ENCODE measurements at regions not wholly inside any gene's neighbourhood (a gene's known extent, or its start where the extent isn't known, plus 50 kb on each side); places are given as distances from the start of the nearest gene placed in this dataset.

GRCh38 chr1:112263453-112263852 lies 132.6 kb upstream of the CTTNBP2NL start (continued):
- no peak for TF ChIP-seq MEF2A (IDR thresholded peaks at IDR 0.05; ENCODE audit: insufficient read depth, low read depth, low read length)

GRCh38 chr1:112264010-112264409 lies 132.0 kb upstream of the CTTNBP2NL start:
- BruUV-seq (replicated peaks), result no TSS peak
- no peak for FAIRE-seq

GRCh38 chr1:112264553-112264952 lies 131.5 kb upstream of the CTTNBP2NL start:
- DNase-seq (ENCODE audit: low read depth, low spot score) (no peak), FAIRE-seq (no peak), ATAC-seq (no peak)
- no peak overlapping the region for H2AFZ ChIP-seq (ENCODE audit: control insufficient read depth, low read depth, low read length)
- H3K36me3 ChIP-seq (ENCODE audit: control insufficient read depth in 2 of 2, insufficient read depth in 2 of 2, low read length in 1 of 2), result no peaks in the 10 kb centered on the region
- SMC1A ChIA-PET (ENCODE audit: uncharacterized antibody, unreplicated experiment), result no interaction called here
- H3K4me1 ChIP-seq (ENCODE audit: control insufficient read depth, insufficient read depth, low read length), result no peaks in the 10 kb centered on the region
- RAD21 ChIA-PET (ENCODE audit: unreplicated experiment), result no interaction called here
- no peak overlapping the region for H3K9ac ChIP-seq (ENCODE audit: control insufficient read depth, insufficient read depth, low read length)
- in situ Hi-C loops (cut with MboI), result no loop called here
- 36% methylated on average over 2 of the region's 2 CpGs for WGBS (ENCODE audit: insufficient coverage, insufficient replicate concordance, low lambda C conversion rate, missing lambda C conversion rate)
- intact Hi-C loops (cut with micrococcal nuclease; ENCODE audit: unreplicated experiment), result no loop called here
- TF ChIP-seq BMI1 (IDR thresholded peaks at IDR 0.05; ENCODE audit: borderline replicate concordance) (no peak), KAT2A (conservative IDR thresholded peaks at IDR 0.05; ENCODE audit: control insufficient read depth, low read depth, low read length) (no peak), RB1 (IDR thresholded peaks at IDR 0.05; ENCODE audit: borderline replicate concordance) (no peak), ZBTB11 (CRISPR knock-in tag; IDR thresholded peaks at IDR 0.05) (no peak), NFYB (IDR thresholded peaks at IDR 0.05; ENCODE audit: insufficient read depth, low read depth, low read length) (no peak), ZBED1 (IDR thresholded peaks at IDR 0.05; ENCODE audit: borderline replicate concordance) (no peak)
- H3K9me3 ChIP-seq (replicated peaks; ENCODE audit: control insufficient read depth, insufficient read depth, low read length), result no peaks in the 10 kb centered on the region
- CTCF ChIA-PET, result no interaction called here
- H4K20me1 ChIP-seq (ENCODE audit: control insufficient read depth, insufficient read depth), result no peaks in the 10 kb centered on the region
- H3K79me2 ChIP-seq (ENCODE audit: control insufficient read depth, insufficient read depth, low read length), result no peaks in the 10 kb centered on the region
- no TSS peak for BruUV-seq (replicated peaks)
- no peak overlapping the region for H3K4me3 ChIP-seq
- H3K27ac ChIP-seq (ENCODE audit: control insufficient read depth, insufficient read depth), result no peak overlapping the region
- H3K27me3 ChIP-seq (replicated peaks in 1 of 2; ENCODE audit: control insufficient read depth in 2 of 2, insufficient read depth in 2 of 2, low read length in 1 of 2), result no peaks in the 10 kb centered on the region; a peak in 1 of 4 replicates
- H3K4me2 ChIP-seq (ENCODE audit: control insufficient read depth, insufficient read depth), result no peak overlapping the region
- POLR2A ChIA-PET, result no interaction called here

More at GRCh38 chr1:112264010-112264409, 132.0 kb upstream of the CTTNBP2NL start:
- in situ Hi-C loops (cut with MboI) (no loop called here), intact Hi-C loops (cut with micrococcal nuclease; ENCODE audit: unreplicated experiment) (no loop called here)
- WGBS (ENCODE audit: insufficient coverage, insufficient replicate concordance, low lambda C conversion rate, missing lambda C conversion rate), result 41% methylated on average over 7 of the region's 7 CpGs
- Histone ChIP-seq H2AFZ (ENCODE audit: control insufficient read depth, low read depth, low read length) (no peak overlapping the region), H3K36me3 (ENCODE audit: control insufficient read depth in 2 of 2, insufficient read depth in 2 of 2, low read length in 1 of 2) (no peaks in the 10 kb centered on the region), H3K79me2 (ENCODE audit: control insufficient read depth, insufficient read depth, low read length) (no peaks in the 10 kb centered on the region), H4K20me1 (ENCODE audit: control insufficient read depth, insufficient read depth) (no peaks in the 10 kb centered on the region), H3K4me3 (no peak overlapping the region), H3K4me1 (ENCODE audit: control insufficient read depth, insufficient read depth, low read length) (no peaks in the 10 kb centered on the region), H3K4me2 (ENCODE audit: control insufficient read depth, insufficient read depth) (no peak overlapping the region), H3K9ac (ENCODE audit: control insufficient read depth, insufficient read depth, low read length) (no peak overlapping the region), H3K27ac (ENCODE audit: control insufficient read depth, insufficient read depth) (no peak overlapping the region), H3K27me3 (replicated peaks in 1 of 2; ENCODE audit: control insufficient read depth in 2 of 2, insufficient read depth in 2 of 2, low read length in 1 of 2) (no peaks in the 10 kb centered on the region; a peak in 1 of 4 replicates), H3K9me3 (replicated peaks; ENCODE audit: control insufficient read depth, insufficient read depth, low read length) (no peaks in the 10 kb centered on the region)
- SMC1A ChIA-PET (ENCODE audit: uncharacterized antibody, unreplicated experiment), result no interaction called here
- no peak for TF ChIP-seq FOS (IDR thresholded peaks at IDR 0.05; ENCODE audit: borderline replicate concordance, extremely low read depth, insufficient read length)
- RAD21 ChIA-PET (ENCODE audit: unreplicated experiment), result no interaction called here
- CTCF ChIA-PET, result no interaction called here
- POLR2A ChIA-PET, result no interaction called here
- no peak for DNase-seq (ENCODE audit: low read depth, low spot score)
- ATAC-seq, result no peak

Measured in GM12878 (cell line).